HG03060 (cell line): ENCODE measurements at regions not wholly inside any gene's neighbourhood (a gene's known extent, or its start where the extent isn't known, plus 50 kb on each side); places are given as distances from the start of the nearest gene placed in this dataset.

Experiments used
- ATAC-seq: cut with Tn5 transposase; IDR thresholded peaks from one replicate; pipeline ENCODE4 v1.9.1; 2021; ENCODE audit warnings: low read depth, moderate number of reproducible peaks; ENCODE audit not compliant: unreplicated experiment

DNA sequence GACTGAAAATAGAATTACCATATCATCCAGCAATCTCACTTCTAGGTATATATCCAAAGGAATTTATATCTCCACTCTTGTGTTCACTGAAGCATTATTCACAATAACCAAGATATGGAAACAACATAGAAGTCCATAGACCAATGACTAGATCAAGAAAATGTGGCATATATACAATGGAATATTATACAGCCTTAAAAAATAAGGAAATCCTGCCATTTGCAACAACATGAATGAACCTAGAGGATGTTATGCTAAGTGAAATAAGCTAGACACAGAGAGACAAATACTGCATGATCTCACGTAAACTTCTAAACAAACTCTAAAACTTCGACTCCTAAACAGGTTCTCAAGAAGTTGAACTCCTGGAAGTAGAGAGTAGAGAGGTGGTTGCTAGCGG lies 254.5 kb downstream of the SKIDA1 start:
- no peak for ATAC-seq

DNA sequence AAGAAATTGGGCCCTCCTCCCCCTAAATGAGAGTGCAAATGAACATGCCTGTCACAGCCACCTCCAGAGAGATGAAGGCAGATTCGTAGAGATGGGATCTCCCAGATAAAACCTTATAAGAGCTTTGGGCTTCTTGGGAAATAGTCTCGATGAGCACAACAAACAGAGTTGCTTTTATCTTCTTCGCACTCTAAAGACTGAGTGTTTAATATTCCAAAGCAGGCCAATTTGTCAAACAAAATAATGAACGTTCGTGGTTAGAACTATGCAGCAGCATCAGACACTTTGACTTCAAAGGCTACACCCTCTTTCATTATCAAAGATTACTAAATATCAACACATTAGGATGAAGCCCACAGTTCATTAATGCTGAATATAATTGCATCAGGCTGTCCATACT lies 256.2 kb downstream of the SKIDA1 start:
- ATAC-seq: no peak

DNA sequence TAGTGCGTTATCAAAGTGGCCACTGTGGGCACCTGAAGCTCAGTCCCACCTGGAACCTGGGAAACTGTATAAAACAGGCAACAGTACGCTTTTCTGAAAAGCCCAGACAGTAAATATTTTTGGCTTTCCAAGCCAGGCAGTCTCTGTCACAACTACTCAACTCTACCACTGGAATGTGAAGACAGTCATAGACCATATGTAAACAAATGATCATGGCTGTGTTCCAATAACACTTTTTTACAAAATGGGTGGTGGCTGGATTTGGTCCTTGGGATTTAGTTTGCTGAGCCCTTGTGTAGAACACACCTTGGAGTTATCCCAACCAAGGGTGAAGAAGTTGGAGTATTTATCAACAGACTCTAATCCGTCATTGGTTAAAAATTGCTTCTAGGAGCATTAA lies 259.9 kb downstream of the SKIDA1 start:
- no peak for ATAC-seq

DNA sequence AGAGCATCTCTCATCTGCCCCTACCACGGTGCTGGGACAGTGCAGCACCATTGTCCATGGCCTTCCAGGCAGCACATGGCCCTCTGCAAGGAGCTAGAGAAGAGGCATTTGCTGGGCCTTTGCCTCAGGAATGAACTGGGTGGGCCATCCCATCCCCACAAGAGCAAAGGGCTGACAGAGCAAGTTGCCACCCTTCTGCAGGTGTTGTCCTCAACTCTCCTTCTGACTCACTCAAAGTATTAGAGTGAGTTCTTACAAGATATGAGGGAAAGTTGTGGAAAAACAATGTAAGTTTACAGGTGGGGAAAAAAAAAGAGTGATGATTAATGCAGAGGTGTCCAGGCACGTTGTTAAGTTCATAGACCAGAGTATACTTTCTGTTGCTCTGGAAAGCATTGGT lies 261.2 kb downstream of the SKIDA1 start:
- no peak for ATAC-seq

DNA sequence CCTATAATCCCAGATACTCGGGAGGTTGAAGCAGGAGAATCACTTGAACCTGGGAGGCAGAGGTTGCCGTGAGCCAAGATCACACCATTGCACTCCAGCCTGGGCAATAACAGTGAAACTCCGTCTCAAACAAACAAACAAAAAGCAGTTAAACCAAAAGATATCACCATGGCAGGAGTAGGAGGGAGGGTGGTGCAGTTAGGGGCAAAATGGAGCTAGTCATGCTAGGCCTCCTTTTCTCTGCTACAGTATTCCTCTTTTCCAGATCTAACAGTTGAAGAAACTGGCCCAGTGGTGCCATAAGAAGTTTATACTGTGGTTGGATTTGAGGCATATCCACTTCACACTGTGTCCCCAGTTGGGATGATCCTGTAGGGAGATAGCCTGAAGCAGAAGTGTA lies 261.6 kb downstream of the SKIDA1 start:
- no peak for ATAC-seq

DNA sequence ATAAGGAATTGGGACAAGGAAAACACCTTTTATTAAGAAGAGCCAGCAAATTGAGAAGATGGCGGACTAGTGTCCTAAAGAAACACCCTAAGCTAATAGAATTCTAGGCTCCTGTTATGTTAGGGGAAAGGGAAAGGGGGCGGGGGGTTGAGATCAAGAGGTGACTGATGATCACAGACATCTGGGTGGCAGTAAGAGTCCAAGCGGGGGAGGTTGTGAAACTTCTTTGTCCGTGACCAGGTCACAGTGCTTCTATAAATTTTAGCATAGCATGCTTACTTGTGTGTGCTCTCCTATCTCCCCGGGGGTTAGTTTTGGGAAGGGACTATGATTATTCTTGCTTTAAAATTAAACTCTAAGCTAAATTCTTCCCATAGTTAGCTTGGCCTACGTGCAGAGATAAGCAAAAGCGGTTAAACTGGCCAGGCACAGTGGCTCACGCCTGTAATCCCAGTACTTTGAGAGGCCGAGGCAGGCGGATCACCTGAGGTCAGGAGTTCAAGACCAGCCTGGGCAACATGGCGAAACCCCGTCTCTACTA lies 262.1 kb downstream of the SKIDA1 start:
- ATAC-seq: no peak

DNA sequence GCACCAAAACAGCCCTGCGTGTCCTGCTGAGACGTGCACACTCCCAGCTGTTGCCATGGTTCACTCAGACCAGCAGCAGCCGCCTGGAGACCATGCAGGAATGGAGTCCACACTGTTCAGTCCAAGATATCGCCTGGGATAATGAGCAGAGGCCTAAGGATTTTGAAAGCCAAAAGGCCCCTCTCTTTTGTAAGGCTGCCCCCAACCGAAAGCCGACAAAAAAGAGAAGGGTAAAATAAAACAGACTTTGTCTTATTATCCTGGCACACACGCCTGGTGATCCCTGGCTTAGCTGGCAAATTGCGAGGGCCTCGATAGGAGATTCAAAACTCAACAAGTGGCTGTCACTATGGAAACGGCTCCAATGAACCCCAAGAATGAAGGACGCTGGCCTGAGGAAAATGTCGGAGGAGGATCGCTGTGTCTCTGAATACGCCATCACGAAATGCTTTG lies 263.6 kb downstream of the SKIDA1 start:
- ATAC-seq: no peak

DNA sequence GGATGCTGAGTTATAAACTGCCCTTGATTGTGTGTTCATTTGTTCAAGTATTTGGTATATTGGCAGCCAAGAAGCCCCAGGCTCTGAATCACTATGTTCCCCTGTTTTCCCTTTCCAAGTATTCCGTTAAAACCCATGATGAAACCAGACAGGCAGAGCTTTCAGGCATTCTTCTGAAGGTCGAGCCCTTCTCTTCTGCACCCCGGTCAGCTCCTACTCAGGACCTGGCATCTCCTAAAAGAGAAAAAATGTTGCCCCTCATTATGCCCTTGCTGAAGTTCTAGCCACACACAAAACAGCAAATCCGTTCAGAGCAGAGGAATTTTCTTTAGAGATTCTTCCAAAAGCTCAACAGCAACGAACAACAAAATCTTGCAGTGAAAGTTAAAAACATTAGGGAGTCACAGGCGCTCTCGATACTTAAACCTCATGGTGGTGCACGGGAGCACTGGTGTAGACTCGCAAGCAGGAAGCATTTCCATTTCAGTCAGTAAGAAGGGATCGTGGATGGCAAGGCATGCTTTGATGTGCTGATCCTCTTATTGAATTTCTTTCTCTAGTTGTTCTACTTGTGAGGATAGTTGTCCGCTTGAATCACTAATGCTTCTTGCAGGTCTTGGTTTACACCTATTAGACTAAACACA lies 264.9 kb downstream of the SKIDA1 start:
- no peak for ATAC-seq

DNA sequence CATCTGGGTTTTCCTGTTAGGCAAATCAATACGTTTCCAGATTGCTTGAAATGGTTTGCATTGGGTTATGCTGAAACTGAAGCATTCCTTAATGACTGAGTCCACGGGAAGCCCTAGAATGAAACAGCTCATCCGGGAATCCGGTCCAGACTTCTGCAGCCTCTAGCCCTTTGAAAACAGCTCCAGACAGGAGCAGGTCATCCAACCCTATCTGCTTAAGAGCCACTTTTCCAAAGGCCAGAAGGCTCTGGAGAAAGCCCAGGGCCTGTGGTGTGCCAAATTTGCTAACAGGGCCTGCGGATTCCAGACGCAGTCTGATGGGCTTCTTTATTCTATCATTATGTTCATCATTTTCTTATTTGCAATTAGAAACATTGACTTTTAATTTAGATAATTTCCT lies 265.4 kb downstream of the SKIDA1 start:
- ATAC-seq: no peak

DNA sequence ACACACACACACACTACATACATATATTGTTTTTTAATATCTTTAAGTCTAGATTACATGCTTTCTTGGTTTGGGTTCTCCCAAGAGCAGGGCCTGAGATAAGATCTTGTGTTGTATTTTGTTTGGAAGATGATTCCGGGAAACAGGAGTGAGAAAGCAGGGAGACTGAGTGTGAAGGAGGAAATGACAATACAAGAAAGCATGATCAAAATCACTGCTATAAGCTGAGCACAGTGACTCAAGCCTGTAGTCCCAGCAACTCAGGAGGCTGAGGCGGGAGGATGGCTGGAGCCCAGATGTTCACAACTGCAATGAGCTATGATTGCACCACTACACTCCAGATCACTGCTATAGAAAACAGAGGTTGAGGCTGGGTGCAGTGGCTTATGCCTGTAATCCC lies 267.6 kb downstream of the SKIDA1 start:
- no peak for ATAC-seq

DNA sequence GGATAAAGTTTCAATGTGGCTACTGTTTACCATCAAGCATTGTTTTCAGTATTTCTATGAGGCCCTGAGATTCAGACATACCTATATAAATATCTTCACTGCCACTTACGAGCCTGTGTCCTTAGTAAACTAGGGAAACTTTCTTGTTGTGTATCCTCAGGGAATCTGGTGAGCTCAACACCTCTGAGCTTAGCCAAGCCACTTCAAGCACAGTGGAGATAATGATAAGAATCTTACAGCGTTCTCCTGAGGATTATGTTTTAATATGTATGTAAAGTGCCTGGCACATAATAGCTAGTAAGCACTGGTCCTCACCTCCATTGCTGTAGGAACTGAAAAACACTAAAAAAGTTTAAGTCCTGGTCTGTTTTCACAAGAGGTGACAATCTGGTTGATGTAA lies 268.3 kb downstream of the SKIDA1 start:
- ATAC-seq: no peak

DNA sequence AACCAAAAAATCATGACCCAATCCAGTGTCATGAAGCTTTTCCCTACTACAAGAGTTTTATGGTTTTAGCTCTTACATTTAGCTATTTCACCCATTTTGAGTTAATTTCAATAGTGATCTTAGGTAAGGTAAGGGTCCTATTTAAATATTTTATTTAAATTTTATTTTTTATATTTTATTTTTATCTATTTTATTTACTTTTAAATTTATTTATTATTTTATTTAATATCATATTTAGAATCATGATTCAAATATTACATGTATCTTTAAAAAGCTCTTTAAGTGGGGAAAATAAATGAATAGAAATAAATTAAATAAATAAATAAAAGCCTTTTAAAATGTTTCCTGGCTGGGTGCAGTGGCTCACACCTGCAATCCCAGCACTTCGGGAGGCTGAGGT lies 276.0 kb downstream of the SKIDA1 start:
- no peak for ATAC-seq

DNA sequence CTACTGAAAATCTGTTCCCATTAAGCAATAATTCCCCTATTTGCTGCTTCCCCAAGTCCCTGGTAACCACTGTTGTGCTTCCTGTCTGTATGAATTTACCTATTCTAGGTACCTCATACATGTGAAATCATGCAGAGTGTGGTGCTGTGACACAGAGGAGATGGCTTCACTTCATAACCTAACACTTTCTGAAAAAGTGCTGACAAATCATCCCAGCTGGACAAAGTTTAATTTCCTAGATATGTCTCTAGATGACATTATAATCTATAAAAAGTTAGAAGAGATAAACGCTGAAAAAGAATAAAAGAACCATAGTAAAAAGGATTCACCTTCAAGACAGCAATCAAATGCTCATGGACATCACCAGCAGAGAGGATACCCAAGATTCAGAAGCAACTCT lies 277.9 kb downstream of the SKIDA1 start:
- ATAC-seq: no peak

DNA sequence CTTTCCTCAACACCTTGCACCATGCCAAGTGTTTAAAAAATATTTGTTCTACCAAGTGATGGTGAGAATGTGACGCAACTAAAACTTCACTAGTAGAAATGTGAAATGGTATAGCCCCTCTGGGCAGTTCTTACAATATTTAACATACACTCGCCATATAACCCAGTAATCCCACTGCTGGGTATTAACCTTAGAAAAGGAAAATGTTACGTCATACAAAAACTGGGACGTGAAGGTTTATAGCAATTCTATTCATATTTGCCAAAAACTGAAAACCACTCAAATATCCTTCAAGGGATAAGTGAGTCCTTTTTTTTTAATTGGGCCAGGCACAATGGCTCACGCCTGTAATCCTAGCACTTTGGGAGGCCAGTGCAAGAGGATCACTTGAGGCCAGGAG lies 279.3 kb downstream of the SKIDA1 start:
- no peak for ATAC-seq

DNA sequence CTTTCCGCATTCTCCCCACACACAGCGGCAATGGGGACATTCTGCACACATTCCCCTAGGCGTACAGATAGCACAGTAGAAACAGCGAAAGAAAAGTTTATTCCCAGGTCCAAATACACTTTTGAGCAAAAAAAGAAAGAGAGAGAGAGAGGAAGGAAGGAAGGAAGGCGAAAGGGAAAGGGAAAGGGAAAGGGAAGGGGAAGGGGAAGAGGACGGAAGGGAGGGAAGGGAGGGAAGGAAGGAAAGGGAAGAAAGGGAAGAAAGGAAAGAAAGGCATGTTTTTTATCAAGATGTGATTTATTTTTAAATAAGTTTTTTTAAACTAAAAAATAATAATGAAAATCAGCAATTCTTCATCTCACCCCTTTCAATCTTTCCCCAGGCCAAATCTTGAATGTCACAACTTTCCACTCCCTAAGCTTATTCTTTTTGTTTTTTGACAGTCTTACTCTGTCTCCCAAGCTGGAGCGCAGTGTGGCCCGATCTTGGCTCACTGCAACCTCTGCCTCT lies 281.7 kb downstream of the SKIDA1 start:
- no peak for ATAC-seq

DNA sequence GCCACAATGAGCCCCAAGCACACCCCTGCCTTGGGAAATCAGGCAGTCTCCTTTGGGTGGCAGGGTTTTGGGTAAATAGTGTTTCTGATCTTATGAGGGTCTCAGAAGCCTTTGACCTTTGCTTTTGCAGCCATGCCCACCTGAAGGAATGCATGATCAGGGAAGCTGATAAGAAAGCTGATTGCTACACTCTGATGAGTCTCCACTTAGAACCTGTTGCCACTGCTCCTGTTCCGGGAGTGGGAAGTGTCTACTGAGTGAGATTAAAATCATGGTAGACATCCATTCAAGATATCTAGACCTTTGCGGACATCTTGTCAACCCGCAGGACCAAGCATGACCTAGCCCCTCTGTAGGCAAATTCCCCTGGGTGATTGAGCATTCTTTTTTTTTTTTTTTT lies 282.6 kb downstream of the SKIDA1 start:
- ATAC-seq: no peak

DNA sequence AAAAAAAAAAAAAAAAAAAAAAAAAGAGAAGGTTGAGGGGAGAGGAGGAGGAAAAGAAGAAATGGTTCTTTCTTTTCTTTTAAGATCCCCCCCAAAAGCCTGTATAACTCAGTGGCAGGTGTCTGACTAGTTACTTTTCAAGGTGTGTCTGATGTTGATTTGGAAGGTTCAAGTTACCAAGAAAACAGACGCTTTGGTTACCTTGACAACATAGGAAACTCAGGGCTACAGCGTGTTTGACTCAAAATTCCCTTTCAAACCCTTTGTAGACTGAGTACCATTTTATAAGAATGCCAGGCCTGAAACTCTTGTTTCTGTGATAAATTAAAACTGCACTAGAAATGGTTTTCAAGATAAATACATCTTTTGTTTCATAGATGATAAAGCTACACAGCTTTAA lies 286.8 kb downstream of the SKIDA1 start:
- no peak for ATAC-seq

DNA sequence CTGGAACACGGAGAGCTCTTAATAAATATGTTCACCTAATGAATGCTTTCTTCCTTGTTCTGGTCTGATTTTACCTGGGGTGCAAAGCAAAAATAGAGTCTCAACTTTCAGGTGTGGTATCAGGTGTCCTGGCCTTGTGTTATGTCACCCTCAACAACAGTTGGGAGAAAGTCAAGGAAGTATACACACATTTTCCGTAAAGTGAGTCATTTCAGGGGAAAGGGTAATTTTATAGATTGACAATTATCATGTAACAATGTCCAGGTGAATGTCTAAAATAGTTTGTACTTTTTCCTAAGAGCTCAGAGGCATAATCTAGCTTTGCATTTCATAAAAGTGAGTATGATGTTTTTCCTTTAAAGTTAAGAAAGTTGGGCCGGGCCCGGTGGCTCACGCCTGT lies 287.4 kb downstream of the SKIDA1 start:
- ATAC-seq: no peak

DNA sequence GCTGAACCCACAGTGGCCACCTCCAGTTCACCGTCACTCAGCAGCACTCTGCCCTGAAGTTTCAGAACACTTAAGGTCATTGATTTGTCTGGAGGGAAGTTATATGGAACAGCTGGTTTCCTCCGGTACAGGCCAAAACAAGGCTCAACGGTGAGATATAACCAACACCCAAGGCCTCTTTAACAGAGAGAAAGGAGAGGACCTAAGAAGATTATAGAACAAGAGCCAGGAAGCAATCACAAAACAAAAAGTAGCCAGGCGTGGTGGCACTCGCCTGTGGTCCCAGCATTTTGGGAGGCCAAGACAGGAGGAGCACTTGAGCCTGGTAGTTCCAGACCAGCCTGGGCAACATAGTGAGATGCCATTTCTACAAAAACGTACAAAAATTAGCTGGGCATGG lies 290.7 kb downstream of the SKIDA1 start:
- ATAC-seq: no peak

DNA sequence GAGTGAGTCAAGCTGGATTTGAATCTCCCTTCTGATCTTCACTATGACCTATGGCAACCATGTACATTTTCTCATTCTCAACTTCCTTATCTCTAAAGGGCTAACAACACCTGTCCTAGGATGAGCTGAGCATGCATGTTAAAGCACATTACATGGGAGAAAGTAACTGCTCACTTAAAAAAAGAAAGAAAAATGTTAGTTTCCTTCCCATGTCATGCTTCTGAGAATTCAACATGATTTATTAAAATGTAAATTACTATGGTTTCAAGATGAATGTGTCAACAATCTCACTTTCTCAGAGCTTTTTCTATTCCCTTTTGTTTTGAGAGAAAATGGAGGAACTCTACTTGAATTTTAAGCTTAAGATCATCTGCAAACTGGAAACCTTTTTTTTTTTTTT lies 295.3 kb downstream of the SKIDA1 start:
- ATAC-seq: no peak

DNA sequence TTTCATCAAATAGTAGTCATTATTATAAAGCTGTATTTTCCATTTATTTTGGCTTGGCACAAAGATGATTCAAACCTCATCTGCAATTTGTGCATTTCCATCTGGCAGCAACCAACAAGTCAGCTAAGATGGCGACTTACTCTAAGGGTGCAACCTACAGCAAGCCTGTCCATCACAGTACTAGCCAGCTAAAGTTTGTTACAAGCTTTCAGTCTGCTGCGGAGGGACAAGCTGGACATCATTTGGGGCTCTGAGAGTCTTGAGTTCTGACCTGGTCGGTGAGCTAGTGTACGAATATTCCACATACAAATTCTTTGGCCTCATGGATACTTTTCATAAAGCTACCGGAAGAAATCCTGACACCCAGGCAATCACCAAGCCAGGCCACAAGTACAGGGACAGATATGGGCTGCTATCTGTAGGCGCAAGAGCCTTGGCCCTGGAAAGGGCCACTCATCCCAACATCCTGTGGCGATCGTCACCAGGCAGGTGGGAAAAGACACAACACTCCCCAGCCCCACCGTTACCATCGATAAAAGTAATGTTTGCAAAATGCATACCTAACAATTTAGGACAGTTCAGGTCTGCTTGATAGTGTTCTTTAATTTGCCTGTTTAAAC lies 307.6 kb downstream of the SKIDA1 start:
- no peak for ATAC-seq

DNA sequence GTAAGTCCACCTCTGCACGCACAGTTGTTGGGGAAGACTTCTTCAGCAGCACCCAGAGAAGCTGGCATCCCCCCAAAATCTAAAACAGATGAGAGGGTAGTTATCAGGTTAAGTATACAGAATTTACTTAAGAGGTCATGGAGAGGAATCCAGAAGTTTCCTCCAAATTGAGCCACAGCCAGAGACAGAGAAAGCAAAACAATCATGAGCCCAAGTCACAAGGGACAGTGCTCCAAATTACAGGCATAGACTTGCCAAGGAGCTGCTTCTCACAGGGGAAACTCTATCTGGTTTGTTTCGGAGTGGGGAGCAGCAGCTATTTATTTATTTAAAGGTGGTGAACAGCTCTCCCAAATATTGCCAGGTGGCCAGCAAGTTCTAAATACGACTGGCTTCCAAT lies 308.4 kb downstream of the SKIDA1 start:
- no peak for ATAC-seq
